HG03108 (cell line): ENCODE measurements at regions not wholly inside any gene's neighbourhood (a gene's known extent, or its start where the extent isn't known, plus 50 kb on each side); places are given as distances from the start of the nearest gene placed in this dataset.
"Not testable (repeated sequence)": the region's sequence is repeated elsewhere in the genome, so short reads cannot be mapped to it uniquely, and the experiment has no call there.

ENCODE experiments used
- ATAC-seq: cut with Tn5 transposase; IDR thresholded peaks from one replicate; pipeline ENCODE4 v1.9.1; 2021; ENCODE audit warnings: moderate library complexity; ENCODE audit not compliant: unreplicated experiment

DNA sequence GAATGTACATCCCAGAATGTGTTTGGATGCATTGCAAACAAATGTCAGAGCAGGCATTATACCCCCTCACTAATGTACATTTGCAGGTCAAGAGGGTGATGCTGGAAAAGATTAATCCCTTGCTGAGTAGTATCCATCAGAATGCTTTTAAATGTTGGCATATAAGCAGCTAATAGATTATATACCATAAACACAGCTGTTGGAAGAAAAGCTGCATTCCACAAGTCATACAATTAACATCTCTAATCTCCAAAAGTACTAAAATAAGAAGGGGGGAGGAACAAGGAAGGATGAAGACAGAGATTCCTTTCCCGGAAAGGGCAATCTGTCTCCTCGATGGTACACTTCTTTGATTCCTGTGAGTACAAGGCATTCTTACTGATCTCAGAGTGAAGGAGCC lies 445.7 kb upstream of the CDIN1 start:
- ATAC-seq = no peak

DNA sequence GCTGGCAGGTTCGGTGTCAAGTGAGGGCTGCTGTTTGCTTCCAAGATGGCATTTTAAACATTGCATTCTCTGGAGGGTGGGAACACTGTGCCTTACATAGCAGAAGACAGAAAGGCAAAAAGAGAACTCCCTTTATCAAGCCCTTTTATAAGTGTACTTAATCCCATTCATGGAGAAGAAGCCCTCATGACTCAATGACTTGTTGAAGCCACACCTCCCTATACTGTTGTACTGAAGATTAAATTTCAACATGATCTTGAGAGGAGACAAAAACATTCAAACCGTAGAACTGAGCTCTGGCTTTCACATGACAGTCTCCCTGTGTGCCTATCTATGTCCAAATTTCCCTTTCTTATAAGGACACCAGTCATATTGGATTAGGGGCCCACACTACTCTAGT lies 443.4 kb upstream of the CDIN1 start:
- ATAC-seq = no peak

DNA sequence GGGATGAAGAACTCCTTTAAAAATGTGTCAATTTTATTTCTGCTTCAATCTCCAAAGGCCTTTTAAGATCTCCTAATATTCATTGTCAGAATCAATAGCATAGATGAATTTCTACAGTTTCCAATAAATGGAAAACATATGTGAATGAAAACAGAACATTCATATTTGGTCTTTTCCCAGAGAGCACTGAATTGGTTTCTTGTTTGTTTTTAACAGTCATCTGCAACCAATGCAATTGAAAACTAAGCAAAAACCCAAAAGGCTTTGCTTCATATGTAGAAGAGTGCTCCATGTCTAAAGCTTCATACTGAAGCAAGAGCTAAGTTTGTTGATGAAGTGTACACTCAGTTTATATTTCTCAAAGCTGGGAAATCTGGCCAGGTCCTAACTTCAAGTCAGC lies 426.5 kb upstream of the CDIN1 start:
- ATAC-seq = no peak

DNA sequence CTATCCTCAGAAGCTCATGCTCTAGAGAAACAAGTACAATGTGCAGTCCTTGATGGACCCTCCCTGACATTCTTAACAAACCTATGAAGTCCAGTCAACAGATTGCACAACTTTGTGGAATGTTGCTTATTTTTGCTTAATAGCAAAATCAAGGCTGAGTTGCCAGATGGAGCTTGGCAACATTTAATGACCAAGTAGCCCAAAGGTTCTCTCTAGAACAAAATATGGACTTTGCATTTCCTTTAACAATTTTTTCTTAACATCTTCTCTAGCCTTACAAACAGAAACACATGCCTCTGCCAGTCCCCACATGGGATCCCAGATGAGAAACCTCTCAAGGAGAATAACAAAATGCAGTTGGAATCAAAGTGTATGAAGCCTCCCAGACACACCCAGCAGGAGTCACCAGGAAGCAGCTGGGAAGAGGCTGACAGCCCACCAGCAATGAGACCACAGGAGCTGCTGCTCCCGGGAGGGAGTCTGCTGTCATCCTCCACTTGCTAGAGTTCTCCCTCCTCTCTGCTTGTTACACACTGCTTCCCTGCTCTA lies 422.5 kb upstream of the CDIN1 start:
- no peak for ATAC-seq

GRCh38 chr15:36160351-36160750 lies 419.1 kb upstream of the CDIN1 start:
- ATAC-seq = no peak

DNA sequence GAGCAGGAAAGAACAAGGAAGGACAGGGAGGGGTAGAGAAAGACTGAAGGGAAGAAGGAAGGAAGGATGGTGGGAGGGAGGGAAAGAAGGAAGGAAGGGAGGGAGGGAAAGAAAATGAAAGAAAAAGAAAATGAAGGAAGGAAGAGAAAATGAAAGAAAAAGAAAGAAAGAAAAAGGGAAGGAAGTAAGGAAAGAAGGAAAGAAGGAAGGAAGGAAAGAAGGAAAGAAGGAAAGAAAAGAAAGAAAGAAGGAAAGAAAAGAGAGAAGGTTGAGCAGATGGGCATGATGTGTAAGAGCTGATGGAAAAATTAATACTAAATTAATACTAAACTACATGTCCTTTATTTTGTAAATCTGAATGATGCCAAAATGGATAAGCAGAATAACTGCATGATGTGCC lies 418.3 kb upstream of the CDIN1 start:
- ATAC-seq = no peak

DNA sequence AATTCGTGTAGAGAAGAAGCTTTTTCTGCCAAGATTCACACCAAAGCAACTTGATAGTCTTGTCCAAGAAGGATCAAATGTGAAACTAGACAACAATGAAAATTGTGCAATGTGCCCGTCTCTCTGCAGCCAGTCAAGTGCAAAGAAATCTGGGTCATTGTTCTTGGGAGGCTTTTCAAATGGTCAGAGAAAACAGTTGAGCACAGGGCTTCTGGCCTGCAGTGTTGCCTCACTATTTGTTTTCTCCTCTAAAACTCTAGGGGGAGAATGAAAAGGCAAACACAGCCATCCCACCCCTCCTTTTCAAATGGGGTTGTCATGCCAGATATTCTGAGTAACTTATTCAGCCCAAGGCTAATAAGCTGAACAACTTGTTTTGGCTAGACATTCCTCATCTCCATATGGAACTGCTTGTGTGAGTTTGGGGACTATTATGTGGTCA lies 417.6 kb upstream of the CDIN1 start:
- ATAC-seq = no peak

GRCh38 chr15:36163983-36164382 lies 415.4 kb upstream of the CDIN1 start:
- ATAC-seq = not testable (repeated sequence)

GRCh38 chr15:36172955-36173354 lies 406.5 kb upstream of the CDIN1 start:
- ATAC-seq = no peak

GRCh38 chr15:36175186-36175740 lies 404.2 kb upstream of the CDIN1 start:
- ATAC-seq = no peak

DNA sequence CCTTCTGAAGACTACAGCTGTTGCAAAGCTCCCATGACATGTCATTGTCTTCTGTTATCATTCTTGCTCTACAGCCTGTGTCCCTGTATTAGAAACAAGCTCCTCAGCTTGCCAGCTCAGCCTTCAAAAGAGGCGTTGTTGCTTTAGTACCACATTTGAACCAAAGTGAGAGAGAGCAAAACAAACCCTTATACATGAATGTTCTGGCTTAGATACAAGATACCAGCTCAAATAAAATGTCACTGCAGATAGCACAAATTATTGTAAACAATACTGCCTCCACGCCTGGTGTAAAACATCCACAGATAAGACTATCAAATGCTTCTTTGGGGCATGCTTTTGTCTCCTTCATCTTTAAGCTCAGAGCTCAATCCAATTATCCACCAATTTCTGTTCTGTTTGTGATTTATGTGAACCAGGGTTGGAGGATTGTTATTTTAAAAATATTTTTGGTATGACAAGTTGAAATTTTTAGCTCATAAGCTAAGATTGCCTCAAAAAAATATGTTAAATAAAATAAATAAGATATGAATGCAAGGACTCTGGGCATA lies 403.6 kb upstream of the CDIN1 start:
- no peak for ATAC-seq

- ATAC-seq = no peak
These were observed 401.7 kb upstream of the CDIN1 start for GRCh38 chr15:36177590-36178302.

- ATAC-seq = no peak
These were observed 401.2 kb upstream of the CDIN1 start for GRCh38 chr15:36178303-36178633.

DNA sequence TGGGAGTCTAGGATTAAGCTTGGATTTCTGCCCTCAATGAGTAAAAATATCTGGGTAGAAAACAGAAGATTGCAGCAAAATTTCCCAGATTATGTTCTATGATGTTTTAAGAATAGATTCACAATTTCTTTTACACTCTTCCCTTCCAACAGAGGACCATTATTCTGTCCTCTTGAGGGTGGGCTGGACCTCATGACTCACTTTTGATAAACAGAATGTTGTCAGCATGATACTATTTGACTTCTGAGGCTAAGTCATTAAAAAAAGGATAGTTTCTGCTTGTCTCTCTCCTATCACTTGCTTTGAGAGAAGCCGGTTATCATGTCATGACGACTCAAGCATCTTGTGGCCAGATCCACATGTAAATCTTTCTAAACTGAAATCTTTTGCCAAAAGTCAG lies 396.2 kb upstream of the CDIN1 start:
- no peak for ATAC-seq

DNA sequence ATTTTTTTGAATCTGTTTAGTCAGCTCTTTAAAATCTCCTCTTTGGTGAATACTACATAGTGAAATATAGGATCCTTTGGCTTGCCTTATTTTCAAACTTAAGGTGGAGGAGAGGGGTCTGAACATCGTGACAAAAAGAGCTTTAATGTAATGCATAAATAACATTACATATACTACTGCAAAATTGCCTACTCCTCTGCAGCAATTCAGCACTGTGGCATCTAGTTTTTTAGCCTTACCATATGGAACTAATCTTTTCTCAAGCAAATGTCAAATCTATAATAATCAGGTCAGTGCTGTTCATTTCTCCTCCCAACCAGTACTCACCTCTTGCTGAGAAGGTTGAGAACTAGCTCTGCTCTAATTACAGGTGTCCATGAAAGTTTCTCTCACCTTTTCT lies 394.0 kb upstream of the CDIN1 start:
- ATAC-seq = no peak

GRCh38 chr15:36185845-36186244 lies 393.6 kb upstream of the CDIN1 start:
- ATAC-seq = no peak

DNA sequence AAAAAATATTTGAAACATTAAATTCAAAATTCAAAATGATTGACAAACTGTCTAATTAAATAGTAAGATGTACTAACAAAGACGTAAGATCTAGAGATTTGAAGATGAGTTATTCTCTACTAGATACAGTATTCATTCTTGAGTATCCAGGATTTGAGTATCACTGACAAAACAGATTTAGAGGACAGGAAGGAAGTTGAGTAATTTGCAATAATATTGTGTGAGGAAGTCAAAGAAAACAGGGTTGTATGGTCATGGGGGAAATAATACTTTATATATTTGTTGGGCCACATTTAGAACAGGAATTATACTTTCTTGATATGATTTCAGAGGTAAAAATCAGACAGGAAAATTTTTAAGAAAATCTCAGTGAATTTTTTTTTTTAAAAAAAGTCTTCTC lies 393.1 kb upstream of the CDIN1 start:
- ATAC-seq = no peak

DNA sequence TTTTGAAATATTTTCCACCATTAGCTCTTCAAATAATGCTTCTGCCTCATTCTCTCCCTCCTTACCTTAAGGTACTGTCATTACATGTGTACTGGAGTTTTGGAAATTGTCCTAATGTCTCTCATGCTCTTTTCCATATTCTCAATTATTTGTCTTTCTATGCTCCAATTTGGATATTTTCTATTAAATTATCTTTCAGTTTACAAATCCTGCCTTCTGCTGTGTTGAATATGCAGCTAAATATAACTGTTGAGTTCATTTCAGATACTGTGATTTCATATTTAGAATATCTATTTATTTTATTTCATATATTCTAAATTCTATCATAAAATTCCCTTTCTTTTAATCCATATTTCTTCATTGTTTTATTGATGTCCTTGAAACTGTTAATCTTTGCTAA lies 388.0 kb upstream of the CDIN1 start:
- no peak for ATAC-seq

DNA sequence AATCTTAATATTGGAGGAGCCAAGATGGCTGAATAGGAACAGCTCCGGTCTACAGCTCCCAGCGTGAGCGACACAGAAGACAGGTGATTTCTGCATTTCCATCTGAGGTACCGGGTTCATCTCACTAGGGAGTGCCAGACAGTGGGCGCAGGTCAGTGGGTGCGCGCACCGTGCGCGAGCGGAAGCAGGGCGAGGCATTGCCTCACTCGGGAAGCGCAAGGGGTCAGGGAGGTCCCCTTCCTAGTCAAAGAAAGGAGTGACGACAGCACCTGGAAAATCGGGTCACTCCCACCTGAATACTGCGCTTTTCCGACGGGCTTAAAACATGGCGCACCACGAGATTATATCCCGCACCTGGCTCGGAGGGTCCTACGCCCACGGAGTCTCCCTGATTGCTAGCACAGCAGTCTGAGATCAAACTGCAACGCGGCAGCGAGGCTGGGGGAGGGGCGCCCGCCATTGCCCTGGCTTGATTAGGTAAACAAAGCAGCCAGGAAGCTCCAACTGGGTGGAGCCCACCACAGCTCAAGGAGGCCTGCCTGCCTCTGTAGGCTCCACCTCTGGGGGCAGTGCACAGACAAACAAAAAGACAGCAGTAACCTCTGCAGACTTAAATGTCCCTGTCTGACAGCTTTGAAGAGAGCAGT lies 383.9 kb upstream of the CDIN1 start:
- ATAC-seq = not testable (repeated sequence)

- ATAC-seq = no peak
These were observed 370.4 kb upstream of the CDIN1 start for GRCh38 chr15:36208868-36209582.

DNA sequence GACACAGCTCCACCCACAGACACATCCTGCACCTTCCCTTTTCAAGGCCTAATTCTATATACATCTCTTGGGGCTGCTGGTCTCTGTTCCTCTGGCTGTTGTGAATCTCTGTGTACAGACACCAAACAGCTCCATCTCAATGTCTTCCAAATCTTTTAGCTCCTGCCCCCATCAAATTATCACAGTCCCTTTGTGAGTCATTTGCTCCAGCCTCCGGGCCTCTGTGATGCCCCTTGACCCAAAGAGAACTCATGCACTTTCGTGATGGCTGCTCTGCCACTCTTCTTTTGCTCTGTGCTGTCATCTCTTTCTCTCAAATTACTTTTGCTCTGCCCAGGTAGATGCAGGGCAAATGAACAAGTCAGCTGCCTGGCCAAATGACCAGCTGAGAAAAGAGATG lies 369.0 kb upstream of the CDIN1 start:
- no peak for ATAC-seq
